ENCODE measurements at regions not wholly inside any gene's neighbourhood (a gene's known extent, or its start where the extent isn't known, plus 50 kb on each side); places are given as distances from the start of the nearest gene placed in this dataset.

GRCh38 chr4:1569461-1570151 lies 114.5 kb downstream of the FAM53A start:
- no peak overlapping the region for H3K27ac Mint-ChIP-seq (ENCODE audit: unreplicated experiment)
- TF ChIP-seq CTCF (IDR thresholded peaks at IDR 0.05; ENCODE audit: partially characterized antibody, unreplicated experiment) = no peak
- H3K4me3 Mint-ChIP-seq (ENCODE audit: unreplicated experiment) = no peak overlapping the region
- peaks cover 7% of the 10 kb centered on the region for H3K27me3 Mint-ChIP-seq (ENCODE audit: unreplicated experiment)
- H3K4me1 Mint-ChIP-seq (ENCODE audit: low read depth, unreplicated experiment) = peaks cover 5% of the 10 kb centered on the region
- H3K36me3 Mint-ChIP-seq (ENCODE audit: unreplicated experiment) = no peaks in the 10 kb centered on the region
- peak; percentile 34 for DNase-seq
- no peaks in the 10 kb centered on the region for H3K9me3 Mint-ChIP-seq (ENCODE audit: unreplicated experiment)

GRCh38 chr4:1568855-1569460 lies 115.2 kb downstream of the FAM53A start:
- Mint-ChIP-seq H3K4me1 (ENCODE audit: low read depth, unreplicated experiment) (peaks cover 5% of the 10 kb centered on the region), H3K9me3 (ENCODE audit: unreplicated experiment) (no peaks in the 10 kb centered on the region), H3K36me3 (ENCODE audit: unreplicated experiment) (no peaks in the 10 kb centered on the region), H3K27ac (ENCODE audit: unreplicated experiment) (no peak overlapping the region), H3K4me3 (ENCODE audit: unreplicated experiment) (no peak overlapping the region), H3K27me3 (ENCODE audit: unreplicated experiment) (peaks cover 7% of the 10 kb centered on the region)
- peak; percentile 38 for DNase-seq
- no peak for TF ChIP-seq CTCF (IDR thresholded peaks at IDR 0.05; ENCODE audit: partially characterized antibody, unreplicated experiment)

GRCh38 chr4:1567808-1568581 lies 116.1 kb downstream of the FAM53A start:
- H3K27me3 Mint-ChIP-seq (ENCODE audit: unreplicated experiment) = peaks cover 4% of the 10 kb centered on the region
- H3K4me1 Mint-ChIP-seq (ENCODE audit: low read depth, unreplicated experiment) = peaks cover 4% of the 10 kb centered on the region
- no peaks in the 10 kb centered on the region for H3K36me3 Mint-ChIP-seq (ENCODE audit: unreplicated experiment)
- no peak for TF ChIP-seq CTCF (IDR thresholded peaks at IDR 0.05; ENCODE audit: partially characterized antibody, unreplicated experiment)
- no peak overlapping the region for H3K4me3 Mint-ChIP-seq (ENCODE audit: unreplicated experiment)
- no peaks in the 10 kb centered on the region for H3K9me3 Mint-ChIP-seq (ENCODE audit: unreplicated experiment)
- H3K27ac Mint-ChIP-seq (ENCODE audit: unreplicated experiment) = no peak overlapping the region
- DNase-seq = peak; percentile 38

GRCh38 chr4:1567519-1567807 lies 116.7 kb downstream of the FAM53A start:
- Mint-ChIP-seq H3K36me3 (ENCODE audit: unreplicated experiment) (no peaks in the 10 kb centered on the region), H3K27me3 (ENCODE audit: unreplicated experiment) (peaks cover 1% of the 10 kb centered on the region), H3K27ac (ENCODE audit: unreplicated experiment) (no peak overlapping the region), H3K4me3 (ENCODE audit: unreplicated experiment) (no peak overlapping the region), H3K9me3 (ENCODE audit: unreplicated experiment) (no peaks in the 10 kb centered on the region), H3K4me1 (ENCODE audit: low read depth, unreplicated experiment) (peaks cover 2% of the 10 kb centered on the region)
- peak; percentile 8 for DNase-seq
- TF ChIP-seq CTCF (IDR thresholded peaks at IDR 0.05; ENCODE audit: partially characterized antibody, unreplicated experiment) = no peak
